DOHH2 (cell line): ENCODE measurements at regions not wholly inside any gene's neighbourhood (a gene's known extent, or its start where the extent isn't known, plus 50 kb on each side); places are given as distances from the start of the nearest gene placed in this dataset.

ENCODE experiments used
- H3F3A ChIP-seq: fragments of 200-600 bp; sonication (generic), shearing (Covaris generic); 2 replicates; pipeline ENCODE4 v1.6.0; 2016; ENCODE audit warnings: antibody characterized with exemption, mild to moderate bottlenecking; ENCODE audit not compliant: control insufficient read depth, insufficient read depth
- H3K27ac ChIP-seq: fragments of 200-600 bp; sonication (generic); 2 replicates; pipeline ENCODE4 v1.5.1; 2014; ENCODE audit warnings: low read depth, mild to moderate bottlenecking, low read length, moderate library complexity
- H3K27me3 ChIP-seq: fragments of 200-600 bp; sonication (generic); 2 replicates; pipeline ENCODE4 v1.6.1; 2014; ENCODE audit warnings: mild to moderate bottlenecking, low read length, mixed read lengths; ENCODE audit not compliant: control insufficient read depth
- H3K36me3 ChIP-seq: fragments of 200-600 bp; sonication (generic); 2 replicates; pipeline ENCODE4 v1.6.1; 2014; ENCODE audit warnings: mild to moderate bottlenecking, low read length, moderate library complexity, mixed read lengths; ENCODE audit not compliant: control insufficient read depth
- H3K4me1 ChIP-seq: fragments of 200-600 bp; sonication (generic); 2 replicates; pipeline ENCODE4 v1.6.1; 2014; ENCODE audit warnings: mild to moderate bottlenecking, low read length, mixed read lengths; ENCODE audit not compliant: control insufficient read depth
- H3K4me2 ChIP-seq: fragments of 200-600 bp; sonication (generic); 2 replicates; pipeline ENCODE4 v1.6.0; 2014; ENCODE audit warnings: mild to moderate bottlenecking, low read length, moderate library complexity
- H3K4me3 ChIP-seq: fragments of 200-600 bp; sonication (generic); 2 replicates; pipeline ENCODE4 v1.5.1; 2014; ENCODE audit warnings: mild to moderate bottlenecking, low read length, mixed read lengths
- H3K79me2 ChIP-seq: fragments of 200-600 bp; sonication (generic); 2 replicates; pipeline ENCODE4 v1.6.1; 2014; ENCODE audit warnings: mild to moderate bottlenecking, low read length, mixed read lengths; ENCODE audit not compliant: control insufficient read depth
- H3K9me2 ChIP-seq: fragments of 200-600 bp; sonication (generic); replicated peaks from 2 replicates; pipeline ENCODE4 v1.6.1; 2014; ENCODE audit warnings: mild to moderate bottlenecking, low read length, mixed read lengths; ENCODE audit not compliant: control insufficient read depth
- H3K9me3 ChIP-seq: fragments of 200-600 bp; sonication (generic); 2 replicates; pipeline ENCODE4 v1.6.1; 2014; ENCODE audit warnings: antibody characterized with exemption, low read length, mixed read lengths; ENCODE audit not compliant: control insufficient read depth, insufficient read depth
- H4K20me1 ChIP-seq: fragments of 200-600 bp; sonication (generic); 2 replicates; pipeline ENCODE4 v1.6.0; 2014; ENCODE audit warnings: low read depth, mild to moderate bottlenecking, antibody characterized with exemption, low read length, moderate library complexity; ENCODE audit not compliant: control insufficient read depth, insufficient read depth
- CTCF ChIP-seq: fragments of 200-600 bp; sonication (generic); IDR thresholded peaks from one replicate; pipeline ENCODE4 v1.5.1; 2014; ENCODE audit warnings: antibody characterized with exemption, mild to moderate bottlenecking, low read depth, low read length; ENCODE audit not compliant: poor library complexity, severe bottlenecking
- EZH2phosphoT487 ChIP-seq: fragments of 200-600 bp; sonication (generic); IDR thresholded peaks from 2 replicates; pipeline ENCODE4 v1.6.1; 2017; ENCODE audit warnings: borderline replicate concordance, mild to moderate bottlenecking, antibody characterized with exemption, low read length, moderate library complexity, mixed read lengths

GRCh38 chr11:134474070-134474860, 62.2 kb upstream of the B3GAT1 start:
- no peaks in the 10 kb centered on the region for H3K79me2 ChIP-seq
- no peaks in the 10 kb centered on the region for H3F3A ChIP-seq
- H3K27ac ChIP-seq, result no peak overlapping the region
- TF ChIP-seq EZH2phosphoT487 (no peak), CTCF (no peak)
- H3K9me2 ChIP-seq, result no peaks in the 10 kb centered on the region
- H3K4me2 ChIP-seq, result no peak overlapping the region
- H3K4me3 ChIP-seq, result no peak overlapping the region
- H4K20me1 ChIP-seq, result no peaks in the 10 kb centered on the region; the same call in 1 of the 2 replicates
- no peaks in the 10 kb centered on the region for H3K9me3 ChIP-seq
- H3K36me3 ChIP-seq, result no peaks in the 10 kb centered on the region
- H3K27me3 ChIP-seq, result no peaks in the 10 kb centered on the region
- H3K4me1 ChIP-seq, result no peaks in the 10 kb centered on the region

GRCh38 chr11:134471716-134472455, 59.8 kb upstream of the B3GAT1 start:
- no peaks in the 10 kb centered on the region for H3F3A ChIP-seq
- H3K79me2 ChIP-seq, result no peaks in the 10 kb centered on the region
- no peaks in the 10 kb centered on the region for H3K27me3 ChIP-seq
- H3K4me1 ChIP-seq, result no peaks in the 10 kb centered on the region
- H3K4me2 ChIP-seq, result no peak overlapping the region
- no peak for TF ChIP-seq CTCF
- TF ChIP-seq EZH2phosphoT487, result no peak
- H3K4me3 ChIP-seq, result no peak overlapping the region
- no peaks in the 10 kb centered on the region for H4K20me1 ChIP-seq
- no peak overlapping the region for H3K27ac ChIP-seq
- H3K9me3 ChIP-seq, result no peaks in the 10 kb centered on the region
- no peaks in the 10 kb centered on the region for H3K36me3 ChIP-seq
- no peaks in the 10 kb centered on the region for H3K9me2 ChIP-seq

DNA sequence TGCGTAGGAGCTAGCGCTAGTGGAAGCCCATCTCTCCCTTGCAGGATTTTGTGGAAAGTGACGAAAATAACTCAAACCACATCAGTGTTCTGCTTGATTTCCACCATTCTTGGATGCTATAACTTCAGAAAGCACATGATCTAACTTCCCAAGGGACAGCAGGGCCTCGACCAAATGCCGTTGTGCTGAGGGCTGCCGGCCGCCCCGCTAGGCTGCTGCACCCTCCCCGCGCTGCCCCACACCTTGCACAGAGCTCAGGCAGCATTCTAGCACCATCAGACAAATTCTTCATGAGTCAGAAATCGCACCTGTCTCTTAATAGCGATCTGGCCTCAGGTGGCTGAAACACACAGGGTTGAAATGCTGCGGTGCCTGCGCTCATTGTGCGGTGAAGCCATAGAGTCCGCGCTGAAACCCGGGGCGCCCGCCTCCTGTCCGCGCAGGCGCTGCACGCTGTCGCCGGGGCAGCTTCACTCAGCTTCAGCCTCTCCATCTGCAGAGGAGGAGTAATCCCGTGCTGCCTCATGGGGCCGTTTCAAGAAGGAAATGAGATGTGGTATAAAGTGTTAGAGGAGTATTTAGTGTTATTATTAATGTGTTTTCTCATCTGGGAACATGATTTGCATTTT, 59.2 kb upstream of the B3GAT1 start:
- Histone ChIP-seq H3K4me1 (no peaks in the 10 kb centered on the region), H3F3A (no peaks in the 10 kb centered on the region), H3K27ac (no peak overlapping the region)

More for the DNA sequence above, 59.2 kb upstream of the B3GAT1 start:
- no peaks in the 10 kb centered on the region for H3K36me3 ChIP-seq
- H3K9me2 ChIP-seq, result no peaks in the 10 kb centered on the region
- H3K9me3 ChIP-seq, result no peaks in the 10 kb centered on the region
- no peaks in the 10 kb centered on the region for H3K79me2 ChIP-seq
- H4K20me1 ChIP-seq, result no peaks in the 10 kb centered on the region
- no peak for TF ChIP-seq CTCF
- TF ChIP-seq EZH2phosphoT487, result no peak
- H3K27me3 ChIP-seq, result no peaks in the 10 kb centered on the region
- H3K4me2 ChIP-seq, result no peak overlapping the region
- H3K4me3 ChIP-seq, result no peak overlapping the region
